NCI-H1694 treated with DMSO at 0.1 percent for 48 hours (cell line): ENCODE measurements at regions not wholly inside any gene's neighbourhood (a gene's known extent, or its start where the extent isn't known, plus 50 kb on each side); places are given as distances from the start of the nearest gene placed in this dataset.

Experiments
- DNase-seq: peaks from one replicate; lab custom pipeline; 2025; lab: John Stamatoyannopoulos, UW

DNA sequence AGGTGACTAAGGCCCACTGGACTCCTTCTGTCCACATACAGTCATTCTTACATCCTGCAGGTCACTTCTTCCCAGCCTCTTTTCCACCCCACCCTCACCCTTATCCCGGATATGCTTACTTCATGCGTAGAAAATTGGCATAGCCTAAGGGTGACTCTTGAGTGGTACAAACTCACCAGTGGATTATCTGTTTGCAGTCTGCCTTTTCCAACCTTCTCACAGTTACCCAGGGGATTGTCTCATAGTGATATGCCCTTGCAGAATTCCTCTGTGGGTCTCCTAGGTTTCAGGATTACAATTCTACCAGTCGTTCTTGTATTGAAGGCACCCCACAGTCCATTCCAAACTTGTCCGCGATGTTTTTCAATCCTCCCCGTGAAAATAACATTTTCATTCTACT, 752.9 kb upstream of the HS6ST1 start:
- no peak for DNase-seq

DNA sequence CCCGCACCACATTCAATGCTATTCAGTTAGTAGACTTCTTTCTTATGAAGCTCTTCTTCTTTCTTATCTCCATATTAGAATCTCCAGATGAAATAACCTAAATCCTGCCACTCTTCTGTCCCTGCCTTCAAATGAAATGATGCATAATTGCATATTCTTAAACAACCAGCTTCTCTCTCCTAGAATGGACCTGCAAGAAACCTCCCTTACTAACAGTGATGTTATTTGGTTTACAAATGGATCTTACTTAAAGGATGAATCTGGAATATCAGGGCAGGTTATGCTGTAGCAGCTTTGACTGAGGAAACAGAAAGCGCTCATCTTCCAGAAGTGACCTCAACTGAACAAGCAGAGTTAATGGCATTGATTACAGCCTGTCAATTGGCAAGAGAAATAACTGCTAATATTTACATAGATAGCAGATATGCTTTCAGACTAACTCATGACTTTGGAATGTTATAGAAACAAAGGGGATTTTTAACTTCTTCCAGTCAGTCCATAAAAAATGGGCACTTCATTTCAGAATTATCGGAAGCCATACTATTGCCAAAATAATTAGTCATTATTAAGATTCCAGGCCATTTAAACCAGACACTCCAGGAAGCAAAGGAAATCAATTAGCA, 755.7 kb upstream of the HS6ST1 start:
- no peak for DNase-seq

DNA sequence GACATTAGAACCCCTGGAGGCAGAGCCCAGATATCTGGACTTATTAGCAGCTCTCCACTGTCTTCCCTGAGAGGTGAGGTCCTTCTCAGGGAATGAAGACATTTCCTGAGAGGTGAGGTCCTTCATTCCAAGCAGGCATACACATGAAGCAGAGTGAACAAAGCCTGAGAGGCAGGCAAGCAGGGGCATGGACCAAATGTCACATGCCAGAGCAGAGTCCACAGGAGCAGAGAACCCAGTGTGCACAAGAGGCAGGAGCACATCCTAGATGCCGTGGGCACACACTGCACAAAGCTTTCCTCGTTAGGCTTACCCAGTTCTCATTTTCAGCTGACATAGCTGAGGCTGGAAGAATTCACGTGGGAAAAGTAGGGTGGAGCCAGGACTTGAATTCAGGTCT, 759.9 kb upstream of the HS6ST1 start:
- DNase-seq = no peak

DNA sequence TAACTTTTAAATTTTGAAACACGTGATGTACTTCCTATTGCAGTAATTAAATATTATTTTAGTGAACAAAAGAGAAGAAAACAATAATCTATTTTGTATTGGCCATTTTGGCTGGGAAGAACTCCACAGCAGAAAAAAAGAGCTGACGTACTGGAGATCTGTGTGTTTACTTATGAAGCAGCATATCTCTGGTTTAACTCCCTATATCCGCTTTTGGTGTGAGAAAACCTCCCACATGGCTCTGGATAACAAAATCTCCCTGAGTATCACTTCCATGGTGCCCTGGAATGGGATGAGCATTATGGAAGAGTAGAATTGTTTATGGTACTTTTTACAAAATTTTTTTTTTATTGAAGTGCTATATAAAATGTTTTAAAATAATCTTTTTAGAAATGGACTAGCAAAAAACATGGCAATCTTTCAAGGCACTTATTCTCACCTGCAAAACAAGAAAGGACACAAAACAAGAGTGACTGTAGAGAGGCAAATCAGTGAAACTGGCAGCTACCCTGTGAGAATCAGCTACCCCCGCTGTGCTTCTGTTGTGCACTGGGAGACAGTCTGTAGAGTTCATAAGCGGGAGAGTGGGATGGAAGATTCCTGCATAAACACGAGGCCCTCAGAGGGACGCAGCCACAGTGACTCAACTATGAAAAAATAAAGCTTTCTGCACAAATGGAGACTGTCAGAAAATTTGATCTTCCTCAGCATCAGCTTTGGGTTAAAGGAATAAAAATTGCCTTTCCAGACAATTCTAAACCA, 762.2 kb upstream of the HS6ST1 start:
- DNase-seq = no peak

DNA sequence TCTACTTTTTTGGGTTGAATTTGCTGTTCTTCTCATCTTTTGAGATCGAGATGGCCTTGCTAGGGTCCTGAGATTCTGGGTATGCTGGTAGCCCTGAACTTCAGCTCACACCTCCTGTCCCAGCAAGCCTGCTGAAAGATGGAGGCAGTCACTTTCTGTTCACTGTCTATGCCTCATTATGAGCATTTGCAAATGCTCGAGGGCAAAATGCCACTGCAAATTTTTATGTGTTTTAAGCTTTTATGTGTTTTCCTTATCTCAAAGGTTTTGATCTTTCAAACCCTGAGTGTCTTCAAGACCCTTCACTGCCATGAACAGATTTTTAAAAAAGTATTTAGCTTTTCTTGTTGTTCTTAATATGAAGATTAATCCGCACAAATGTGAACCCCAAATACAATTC, 766.7 kb upstream of the HS6ST1 start:
- DNase-seq = no peak

DNA sequence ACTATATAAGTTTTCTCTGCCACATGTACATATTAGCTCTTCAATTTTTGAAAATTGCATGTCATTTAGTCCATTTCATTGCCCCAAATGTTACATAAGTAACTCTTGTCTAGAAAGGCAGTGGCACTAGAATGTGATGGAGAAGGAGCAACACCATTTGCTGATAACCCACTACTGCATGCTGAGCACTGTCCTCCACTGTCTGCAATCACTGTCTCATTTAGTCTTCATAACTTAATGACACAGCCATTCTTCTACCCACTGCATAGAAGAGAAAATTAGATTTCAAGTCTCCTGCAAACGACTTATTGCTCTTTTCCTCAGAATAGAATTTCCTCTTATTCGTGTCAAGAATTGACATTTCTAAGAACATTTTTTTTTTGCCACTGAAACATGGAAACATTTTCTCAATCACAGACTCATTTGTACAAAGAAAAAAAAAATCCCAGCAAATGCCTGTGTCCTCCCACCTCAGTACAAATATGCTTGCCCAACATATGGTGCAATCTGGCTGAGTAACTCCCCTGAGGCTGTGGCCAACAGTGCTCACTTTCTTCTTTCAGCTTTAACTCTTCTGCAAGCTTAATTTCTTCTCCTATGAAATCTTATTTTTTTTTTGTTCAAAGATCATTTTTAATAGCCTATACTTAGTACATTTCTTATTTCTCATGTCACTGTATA, 768.6 kb upstream of the HS6ST1 start:
- peak; percentile 9 for DNase-seq

DNA sequence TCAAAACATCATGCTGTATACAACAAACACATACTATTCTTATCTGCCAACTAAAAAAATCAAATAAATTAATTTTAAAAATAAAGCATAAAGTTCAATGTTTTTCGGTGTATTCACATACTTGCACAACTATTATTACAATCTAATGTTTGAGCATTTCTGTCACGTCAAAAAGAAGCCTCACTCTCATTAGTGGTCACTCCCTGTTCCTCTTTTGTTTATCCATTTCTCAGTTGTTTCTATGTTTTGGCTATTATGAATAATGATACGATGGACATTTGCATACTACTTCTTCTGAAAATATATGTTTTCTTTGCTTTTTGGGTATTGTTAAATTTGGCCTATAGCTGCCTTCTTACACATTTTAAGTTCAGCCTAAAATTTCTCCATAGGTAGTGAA, 773.0 kb upstream of the HS6ST1 start:
- no peak for DNase-seq

DNA sequence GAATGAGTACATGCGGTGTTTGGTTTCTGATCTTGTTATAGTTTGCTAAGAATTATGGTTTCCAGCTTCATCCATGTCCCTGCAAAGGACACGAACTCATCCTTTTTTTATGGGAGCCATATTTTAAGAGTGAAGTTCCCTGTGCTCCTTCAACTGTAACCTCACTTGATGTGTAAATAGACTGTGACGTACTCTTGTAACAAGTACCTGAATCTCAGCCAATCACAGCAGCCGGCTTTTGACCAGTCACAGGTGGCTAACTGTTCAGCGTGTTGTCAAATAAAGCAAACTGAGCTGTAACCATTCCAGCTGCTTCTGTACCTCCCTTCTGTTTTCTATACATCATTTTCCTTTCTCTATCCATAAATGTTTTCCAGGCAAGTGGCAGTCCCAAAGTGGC, 774.3 kb upstream of the HS6ST1 start:
- peak; percentile 36 for DNase-seq

DNA sequence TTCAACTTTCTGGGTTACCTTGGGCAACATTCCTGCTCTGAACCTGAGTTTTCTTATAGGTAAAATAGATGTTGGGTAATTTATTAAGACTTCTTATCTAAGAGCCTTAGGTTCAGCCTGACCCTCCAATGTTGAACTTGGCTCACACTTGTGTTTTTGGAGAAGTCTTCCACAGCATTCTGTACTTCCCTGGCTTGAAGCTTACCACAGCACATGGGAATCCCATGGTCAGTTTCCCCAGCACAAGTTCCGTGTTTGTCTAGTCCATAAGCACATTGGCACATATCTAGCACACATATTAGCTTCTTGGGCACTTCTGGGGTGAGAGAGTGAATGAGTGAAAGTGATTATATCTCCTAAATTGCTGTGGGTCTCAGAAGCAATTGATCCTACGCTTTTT, 782.5 kb upstream of the HS6ST1 start:
- no peak for DNase-seq

DNA sequence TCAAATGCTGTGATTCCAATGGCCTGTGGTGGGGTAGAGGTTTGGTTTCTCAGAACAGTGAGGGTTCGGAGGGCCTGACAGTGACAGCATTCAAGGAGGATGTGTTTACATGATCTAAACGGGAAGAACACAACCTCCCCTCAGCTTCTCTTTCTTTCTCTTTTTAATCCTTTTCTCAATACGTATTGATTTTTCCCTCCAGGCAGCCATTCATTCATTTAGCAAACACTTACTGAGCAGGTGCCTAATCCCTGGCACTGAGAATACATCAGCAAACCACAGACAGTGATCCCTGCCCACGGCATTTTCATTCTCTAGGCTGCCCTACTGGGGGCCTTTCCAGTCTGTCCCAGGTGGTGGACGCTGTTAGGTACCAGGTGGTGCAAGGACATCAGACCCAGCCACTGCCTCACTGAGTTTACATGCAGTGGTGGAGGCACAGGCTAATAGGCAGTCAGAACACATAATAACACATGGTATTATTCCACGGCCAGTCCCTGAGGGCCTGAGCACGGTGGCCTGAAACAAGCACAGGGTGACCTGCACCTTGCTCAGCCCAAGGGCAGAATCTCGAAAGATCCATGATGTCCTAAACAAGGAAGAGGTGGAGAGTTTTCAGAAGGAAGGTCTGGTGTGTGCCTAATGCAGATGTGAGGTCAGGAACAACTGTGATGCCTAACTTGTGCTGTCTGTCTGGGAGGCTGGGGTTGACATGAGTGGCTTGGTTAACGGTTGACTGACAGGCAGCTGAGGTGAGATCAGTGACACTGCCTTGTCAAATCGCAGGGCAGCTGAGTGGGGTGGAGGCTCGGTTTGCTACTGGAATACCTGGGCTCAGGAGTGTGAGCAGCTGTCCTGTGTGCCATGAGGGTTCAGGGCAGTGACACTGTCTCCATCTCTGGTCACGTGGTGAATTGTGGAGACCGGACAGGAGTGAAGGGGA, 785.5 kb upstream of the HS6ST1 start:
- no peak for DNase-seq

DNA sequence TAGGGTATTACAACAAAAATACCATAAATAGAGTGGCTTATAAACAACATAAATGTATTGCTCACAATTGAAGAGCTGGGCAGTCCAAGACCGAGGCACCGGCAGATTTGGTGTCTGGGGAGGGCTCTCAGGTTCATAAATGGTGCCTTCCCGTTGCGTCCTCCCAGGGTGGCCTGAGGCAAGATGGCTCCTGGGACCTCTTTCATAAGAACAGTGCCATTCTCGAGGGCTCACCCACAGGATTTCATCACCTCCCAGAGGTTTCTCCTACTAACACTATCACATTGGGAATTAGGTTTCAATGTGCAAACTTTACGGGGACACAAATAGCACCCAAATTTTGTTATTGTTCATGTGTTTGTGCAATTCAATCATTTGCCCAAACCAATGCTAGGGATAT, 793.5 kb upstream of the HS6ST1 start:
- DNase-seq = no peak

DNA sequence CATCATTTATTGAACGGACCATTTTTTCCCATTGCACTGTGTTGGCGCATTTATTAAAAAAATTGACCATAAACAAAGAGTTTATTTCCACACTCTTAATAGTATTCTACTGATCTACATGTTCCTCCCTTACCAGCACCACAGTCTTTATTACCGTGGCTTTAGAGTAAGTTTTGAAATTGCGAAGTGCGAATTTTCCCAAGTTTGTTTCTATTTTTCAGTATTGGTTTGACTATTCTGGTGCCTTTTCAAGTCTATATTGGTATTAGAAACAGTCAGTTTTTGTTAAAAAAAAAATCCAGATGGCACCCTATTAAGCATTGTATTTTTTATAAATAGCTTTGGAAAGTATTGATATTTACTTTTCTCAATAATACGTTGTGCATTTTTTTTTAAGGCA, 795.1 kb upstream of the HS6ST1 start:
- DNase-seq = no peak

DNA sequence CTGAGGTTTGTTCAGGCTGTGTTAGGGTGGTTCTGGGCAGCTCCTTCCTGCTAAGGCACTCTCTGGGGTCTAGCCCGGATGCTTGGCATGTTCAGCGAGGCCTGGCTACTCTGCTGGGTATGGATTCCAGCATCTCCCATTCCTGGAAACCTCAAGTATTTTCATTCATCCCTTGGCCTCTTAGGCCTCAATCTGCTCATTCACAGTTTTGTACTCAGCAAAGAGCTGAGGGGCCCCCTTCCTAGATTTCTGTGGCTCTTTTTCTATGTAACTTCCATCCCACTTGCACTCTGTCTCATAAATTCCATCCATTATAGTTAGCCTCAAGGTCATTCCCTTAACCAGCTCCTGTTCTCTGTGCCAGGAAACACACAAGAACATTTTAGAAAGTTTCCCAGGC, 798.8 kb upstream of the HS6ST1 start:
- DNase-seq = no peak

DNA sequence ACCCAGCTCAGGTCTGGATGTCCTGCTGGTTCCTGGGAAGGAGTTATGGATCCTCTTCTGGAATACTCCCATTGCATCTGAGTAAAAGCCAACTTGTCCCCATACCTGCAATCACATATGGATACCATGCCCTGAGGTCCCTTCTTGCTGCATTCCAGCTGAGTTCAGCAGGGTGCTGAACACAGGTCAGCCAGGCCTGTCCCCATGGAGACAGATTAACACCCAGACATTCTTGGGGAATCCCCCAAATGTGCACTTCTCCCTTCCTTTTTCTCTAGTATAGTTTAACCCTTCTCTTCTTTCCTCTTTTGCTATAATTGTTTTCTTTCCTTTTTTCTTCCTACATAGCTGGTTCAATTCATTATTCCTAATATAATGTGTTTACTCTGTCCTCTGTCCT, 799.6 kb upstream of the HS6ST1 start:
- no peak for DNase-seq

DNA sequence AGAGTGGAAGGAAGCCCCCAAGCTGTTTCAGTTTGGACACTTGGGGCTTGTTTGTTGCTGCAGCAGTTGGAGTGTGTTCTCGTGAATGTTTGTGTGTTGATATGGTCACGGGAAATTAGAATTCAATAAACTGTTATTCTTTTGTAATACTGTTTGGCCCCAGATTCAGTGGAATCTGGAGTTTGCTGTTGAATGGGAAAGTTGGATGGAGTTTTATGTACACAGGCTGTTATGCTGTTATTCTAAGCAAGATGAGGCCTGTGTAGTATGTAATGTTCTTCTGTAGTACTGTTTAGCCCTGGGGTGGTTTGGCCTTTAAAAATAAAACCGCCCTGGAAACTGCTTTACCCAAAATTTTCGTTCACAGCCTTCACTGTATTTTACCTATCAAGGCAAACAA, 810.4 kb upstream of the HS6ST1 start:
- DNase-seq = no peak

DNA sequence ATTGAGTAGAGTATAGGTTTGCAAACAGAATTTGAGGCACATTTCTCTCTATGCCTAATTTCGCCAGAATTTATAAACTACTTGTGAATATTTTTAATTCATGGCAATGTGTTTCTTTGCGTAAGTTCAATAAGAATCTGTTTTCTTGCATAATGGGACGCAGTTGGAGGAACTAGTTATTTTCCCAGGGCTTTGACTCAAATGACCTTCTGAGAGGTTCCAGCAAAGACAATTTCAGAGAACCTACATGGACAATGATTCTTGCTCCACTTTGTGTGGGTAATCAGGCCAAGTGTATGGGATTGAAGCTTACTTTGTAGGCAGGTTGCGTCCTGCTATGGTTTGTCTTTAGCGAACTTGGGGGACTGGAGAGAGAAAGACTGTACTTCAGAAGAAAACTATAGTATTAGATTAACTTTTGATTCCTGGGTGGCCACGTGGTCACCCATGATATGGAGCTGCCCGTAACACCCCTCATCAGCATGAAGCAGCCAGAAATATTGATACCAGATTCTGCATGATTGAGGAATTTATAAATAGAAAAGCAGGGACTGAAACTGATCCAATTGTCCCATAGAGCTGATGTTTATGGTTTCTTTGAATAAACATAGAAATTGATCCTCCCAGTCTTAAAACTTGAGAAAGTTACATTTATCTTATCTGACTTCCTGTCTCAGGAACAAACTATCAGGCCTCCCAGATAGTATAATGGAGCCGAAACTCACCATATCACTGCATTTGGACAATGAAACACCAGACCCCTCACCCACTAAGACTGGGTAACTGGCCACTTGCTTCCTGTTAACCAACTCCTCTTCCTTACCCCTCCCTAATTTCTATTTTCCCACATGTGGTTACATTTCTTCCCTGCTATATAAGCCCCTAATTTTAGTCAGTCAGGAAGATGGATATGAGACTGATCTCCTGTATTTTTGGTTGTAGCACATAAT, 815.3 kb upstream of the HS6ST1 start:
- DNase-seq = no peak

DNA sequence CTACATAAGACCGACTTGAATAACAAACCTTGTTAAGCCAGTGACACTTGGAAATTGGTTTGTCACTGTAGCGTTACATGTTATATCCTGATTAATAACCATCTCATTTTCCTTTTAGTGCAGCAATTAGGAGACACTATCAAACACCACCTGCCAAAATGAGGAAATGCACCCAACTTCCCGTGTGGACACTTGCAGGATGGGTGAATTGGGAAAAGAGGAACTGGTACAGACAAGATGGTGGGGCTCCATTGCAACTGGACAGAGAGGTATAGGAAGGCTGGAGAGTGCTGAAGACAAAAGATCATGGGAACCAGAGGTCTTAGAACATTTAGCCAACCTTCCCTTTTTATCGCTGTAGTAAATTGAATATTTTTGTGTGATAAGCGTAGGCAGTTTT, 816.3 kb upstream of the HS6ST1 start:
- no peak for DNase-seq

DNA sequence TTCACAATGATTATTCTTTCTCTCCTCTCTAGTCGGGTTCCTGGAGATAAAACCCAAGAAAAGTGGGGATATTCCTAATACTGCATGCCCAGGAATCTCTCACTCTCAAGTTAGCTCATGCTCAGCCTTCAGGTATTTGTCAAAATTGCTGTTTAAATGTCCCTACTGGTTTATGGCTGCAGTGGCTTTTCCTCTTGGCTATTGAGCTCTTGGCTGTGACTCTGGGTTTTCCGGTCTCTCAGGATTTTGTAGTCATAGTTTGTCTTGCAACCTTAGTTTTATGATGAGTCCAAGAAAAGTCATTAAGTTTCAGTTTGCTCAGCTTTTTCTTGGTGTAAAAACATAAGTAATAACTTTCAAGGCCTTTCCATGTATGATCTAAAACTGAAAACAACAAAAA, 820.7 kb upstream of the HS6ST1 start:
- no peak for DNase-seq

DNA sequence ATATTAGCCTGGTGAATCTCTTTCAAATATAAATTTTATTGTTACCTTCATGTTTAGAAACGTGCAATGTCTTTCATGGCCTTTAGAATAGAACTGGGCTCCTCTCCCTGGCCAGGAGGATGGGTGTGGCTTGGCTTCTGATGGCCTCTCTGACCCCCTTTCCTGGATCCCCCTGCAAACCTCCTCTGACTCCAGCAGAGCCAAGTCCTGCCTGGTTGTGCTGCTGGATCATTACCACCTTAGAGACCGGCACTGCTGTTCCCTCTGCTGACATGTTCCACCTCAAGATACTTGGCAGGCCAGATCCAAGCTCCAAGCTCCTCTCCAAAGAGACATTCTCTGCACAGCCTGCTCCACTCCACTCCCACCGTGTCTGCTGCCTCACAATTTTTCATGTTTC, 823.8 kb upstream of the HS6ST1 start:
- no peak for DNase-seq

DNA sequence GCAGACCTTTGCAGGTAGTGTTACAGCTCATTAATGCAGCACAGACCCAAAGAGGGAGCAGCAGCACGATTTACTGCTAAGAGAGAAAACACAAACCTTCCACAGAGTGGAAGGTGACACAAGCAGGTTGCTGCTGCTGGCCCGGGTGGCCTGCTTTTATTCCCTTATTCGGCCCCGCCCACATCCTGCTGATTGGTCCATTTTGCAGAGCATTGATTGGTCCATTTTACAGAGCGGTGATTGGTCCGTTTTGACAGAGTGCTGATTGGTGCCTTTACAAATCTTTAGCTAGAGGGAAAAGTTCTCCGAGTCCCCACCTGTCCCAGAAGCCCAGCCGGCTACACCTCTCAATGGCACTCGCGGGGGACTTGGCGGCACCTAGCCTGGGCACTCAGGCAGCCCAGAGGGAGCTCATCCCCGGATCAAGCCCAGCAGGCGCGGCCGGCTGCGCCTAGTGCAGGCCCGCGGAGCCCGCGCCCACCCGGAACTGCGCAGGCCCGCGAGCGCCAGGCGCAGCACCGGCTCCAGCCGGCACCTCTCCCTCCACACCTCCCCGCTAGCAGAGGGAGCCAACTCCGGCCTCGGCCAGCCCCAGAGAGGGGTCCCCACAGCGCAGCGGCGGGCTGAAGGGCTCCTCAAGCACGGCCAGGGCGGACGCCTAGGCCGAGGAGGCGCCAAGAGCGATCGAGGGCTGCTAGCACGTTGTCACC, 825.6 kb upstream of the HS6ST1 start:
- no peak for DNase-seq

DNA sequence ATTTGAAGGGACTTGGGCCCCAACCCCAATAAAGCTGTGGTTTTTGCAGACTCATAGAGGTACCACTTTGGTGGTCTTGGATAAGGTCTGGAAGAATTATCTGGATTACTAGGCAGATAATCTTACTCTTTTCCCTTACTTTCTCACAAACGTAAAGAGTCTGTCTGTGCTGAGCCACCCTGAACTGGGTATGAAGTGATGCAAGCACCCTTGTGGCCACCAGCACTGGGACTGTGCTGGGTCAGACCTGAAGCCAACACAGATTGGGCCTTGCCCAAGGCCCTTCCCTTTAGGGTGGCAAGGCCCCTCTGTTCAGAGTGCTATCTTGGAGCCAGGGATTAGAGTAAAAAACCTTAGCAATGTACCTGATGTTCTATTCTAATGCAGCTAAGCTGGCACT, 827.0 kb upstream of the RAB6C start:
- DNase-seq = no peak
